LHCN-M2 (cell line): ENCODE measurements at regions not wholly inside any gene's neighbourhood (a gene's known extent, or its start where the extent isn't known, plus 50 kb on each side); places are given as distances from the start of the nearest gene placed in this dataset.

Experiments used
- DNase-seq: peaks from one replicate; pipeline ENCODE4 v3.0.0-alpha.2; 2012; ENCODE audit warnings: low read depth

- DNase-seq: no peak
Observed at GRCh38 chr20:60631585-60632287, 620.3 kb upstream of the CDH4 start.

DNA sequence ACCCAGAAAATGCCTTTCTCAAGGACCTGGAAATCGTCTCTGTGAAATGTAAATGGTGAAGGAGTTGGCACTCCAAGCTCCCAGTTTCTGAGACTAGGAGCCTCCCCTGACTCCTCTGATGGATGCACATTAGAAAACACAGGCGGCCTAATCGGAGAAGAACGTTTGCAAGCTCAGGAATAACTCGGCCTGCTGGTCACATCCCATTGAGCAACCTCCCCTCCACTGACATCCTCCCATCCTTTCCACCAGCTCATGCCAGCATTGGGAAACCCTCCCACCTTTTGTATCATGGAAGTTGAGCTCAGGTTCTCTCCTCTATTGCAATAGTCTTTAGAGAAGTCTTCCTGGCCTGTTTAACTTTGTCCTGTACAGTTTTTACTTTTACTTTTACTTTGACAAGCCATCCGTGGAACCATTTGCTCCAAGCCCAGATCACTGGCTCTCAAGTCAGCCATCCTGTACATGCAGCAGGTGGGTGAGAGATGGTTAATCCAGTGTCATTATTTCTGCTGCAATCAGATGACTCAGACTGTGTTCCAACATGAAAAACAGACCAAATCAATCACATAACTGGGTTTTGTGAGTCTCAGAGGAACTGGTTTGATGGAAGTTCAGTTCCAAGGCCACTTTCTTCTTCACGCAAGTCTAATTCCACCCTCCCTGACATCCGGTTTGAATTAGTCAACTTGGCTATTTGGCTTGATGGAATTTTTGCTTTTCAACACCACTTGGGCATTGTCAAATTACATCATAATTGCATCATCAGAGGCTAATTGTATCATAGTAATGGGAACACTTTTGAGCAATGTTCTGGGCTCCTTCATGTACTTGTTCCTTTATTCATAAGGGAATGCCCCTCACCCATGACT lies 619.4 kb upstream of the CDH4 start:
- DNase-seq: no peak

DNA sequence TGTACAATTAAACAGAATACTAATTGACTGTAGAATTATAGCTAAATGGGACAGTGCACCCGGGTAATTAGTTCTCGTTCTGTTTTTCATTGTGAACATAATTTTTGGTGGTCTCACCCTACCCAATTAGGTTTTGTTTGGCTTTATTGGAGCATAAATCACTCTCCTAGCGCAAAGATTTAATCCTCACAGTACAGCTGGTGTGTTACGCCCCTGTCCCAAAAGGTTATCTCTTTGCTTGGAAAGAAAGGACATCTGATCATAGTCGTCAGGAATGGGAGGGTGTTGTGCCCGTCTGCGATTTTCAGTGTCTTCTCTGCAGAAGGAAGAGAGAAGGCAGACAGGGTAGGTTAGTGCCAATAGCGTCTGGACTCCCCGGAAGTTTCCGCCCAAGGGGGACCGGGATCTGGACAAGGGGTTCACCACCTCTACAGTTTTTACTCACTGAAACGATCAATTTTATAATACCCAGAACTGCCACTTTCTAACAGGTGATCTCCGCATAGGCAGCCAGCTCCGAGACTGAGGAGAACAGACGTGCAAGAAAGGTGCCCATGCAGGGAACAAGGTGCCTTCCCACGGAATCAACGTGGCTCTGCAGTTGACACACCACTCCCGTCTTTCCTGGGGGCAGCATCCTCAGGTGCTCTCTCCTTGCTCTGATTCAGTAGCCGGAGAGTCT lies 617.4 kb upstream of the CDH4 start:
- no peak for DNase-seq

- no peak for DNase-seq
Observed at GRCh38 chr20:60636417-60636816, 615.6 kb upstream of the CDH4 start.

- DNase-seq: no peak
Observed at GRCh38 chr20:60637801-60638200, 614.3 kb upstream of the CDH4 start.

- DNase-seq: no peak
Observed at GRCh38 chr20:60638430-60639098, 613.5 kb upstream of the CDH4 start.

DNA sequence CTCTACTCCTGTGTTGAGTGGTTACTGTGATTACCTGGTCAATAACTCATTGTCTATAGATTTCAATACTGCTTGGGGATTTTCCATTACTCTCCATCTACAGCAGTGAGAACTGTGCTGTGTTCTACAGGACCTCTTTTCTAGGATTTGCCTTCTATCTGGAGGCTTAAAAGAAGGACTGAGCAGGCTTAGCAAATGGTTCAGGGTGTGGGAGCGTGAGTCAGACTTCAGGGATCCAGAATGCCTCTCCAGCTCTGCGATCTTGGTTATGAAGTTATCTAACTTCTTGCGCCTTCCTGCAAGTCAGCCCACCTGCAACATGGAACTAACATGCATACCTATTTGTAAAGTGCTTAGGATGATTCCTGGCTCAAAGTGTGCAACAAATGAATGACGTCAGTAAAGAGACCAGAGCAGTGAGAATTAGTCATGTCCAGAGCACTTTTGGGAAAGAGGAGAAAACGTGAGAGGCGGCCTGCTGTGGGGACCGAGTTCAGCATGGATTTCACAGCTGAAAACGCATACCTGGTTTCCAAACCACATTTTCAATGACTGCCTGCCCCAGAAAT lies 610.1 kb upstream of the CDH4 start:
- DNase-seq: no peak

DNA sequence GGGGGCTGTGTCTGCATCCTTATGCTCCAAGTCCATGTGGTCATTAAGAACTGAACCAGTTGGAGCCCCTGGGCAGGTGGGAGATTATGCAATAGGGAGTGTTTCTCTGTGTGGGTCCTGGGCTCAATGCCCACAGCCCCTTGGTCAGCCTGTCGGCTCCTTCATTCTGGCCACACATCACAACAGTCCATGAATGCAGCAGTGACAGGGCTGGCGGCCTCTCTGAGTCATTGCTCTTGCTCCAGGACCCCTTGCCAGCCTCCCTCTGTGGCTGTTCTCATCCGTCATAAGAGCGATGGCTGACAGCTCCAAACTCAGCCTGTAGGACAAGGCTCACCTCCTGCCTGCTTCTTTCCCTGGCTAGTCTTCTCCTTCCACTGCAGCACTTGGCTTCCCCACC lies 609.5 kb upstream of the CDH4 start:
- no peak for DNase-seq

DNA sequence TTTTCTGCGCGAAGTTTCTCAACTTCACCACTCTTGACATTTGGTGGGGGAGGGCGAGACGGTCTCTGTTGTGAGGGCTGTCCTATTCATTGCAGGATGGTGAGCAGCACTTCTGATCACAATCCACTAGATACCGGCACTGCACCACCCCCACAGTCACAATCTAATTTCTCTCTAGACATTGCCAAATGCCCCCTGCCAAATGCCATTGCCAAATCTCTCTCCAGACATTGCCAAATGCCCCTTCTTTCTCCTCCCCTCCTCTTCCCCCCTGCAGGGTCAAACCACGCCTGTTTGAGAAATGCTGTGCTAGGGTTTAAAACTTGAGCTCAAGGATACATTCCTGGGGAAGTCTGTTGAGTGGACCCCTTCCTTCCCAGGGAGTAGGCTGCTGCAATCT lies 603.5 kb upstream of the CDH4 start:
- no peak for DNase-seq

DNA sequence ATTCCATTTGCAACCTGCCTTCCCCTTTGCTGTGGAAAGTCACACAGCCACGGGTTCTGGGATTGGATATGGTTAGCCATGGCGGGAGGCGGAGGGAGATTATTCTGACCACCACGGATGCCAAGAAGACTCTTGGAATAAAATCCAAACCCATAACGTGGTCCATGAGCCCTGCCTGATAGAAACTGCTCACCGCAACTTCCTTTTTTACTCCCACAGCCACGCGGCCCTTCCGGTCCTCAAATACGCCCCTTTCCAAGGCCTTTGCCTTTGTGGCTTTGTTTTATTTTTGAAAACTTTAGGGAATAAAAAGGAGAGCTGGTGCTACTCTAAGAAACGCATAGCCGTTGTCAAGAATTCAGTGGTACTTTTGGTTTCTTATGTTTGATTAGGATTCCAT lies 602.5 kb upstream of the CDH4 start:
- no peak for DNase-seq

- DNase-seq: no peak
Observed at GRCh38 chr20:60650087-60650486, 602.0 kb upstream of the CDH4 start.

GRCh38 chr20:60652046-60652445 lies 600.0 kb upstream of the CDH4 start:
- no peak for DNase-seq

GRCh38 chr20:60652615-60653014 lies 599.4 kb upstream of the CDH4 start:
- DNase-seq: no peak

- DNase-seq: no peak
Observed at GRCh38 chr20:60653111-60653845, 598.8 kb upstream of the CDH4 start.

DNA sequence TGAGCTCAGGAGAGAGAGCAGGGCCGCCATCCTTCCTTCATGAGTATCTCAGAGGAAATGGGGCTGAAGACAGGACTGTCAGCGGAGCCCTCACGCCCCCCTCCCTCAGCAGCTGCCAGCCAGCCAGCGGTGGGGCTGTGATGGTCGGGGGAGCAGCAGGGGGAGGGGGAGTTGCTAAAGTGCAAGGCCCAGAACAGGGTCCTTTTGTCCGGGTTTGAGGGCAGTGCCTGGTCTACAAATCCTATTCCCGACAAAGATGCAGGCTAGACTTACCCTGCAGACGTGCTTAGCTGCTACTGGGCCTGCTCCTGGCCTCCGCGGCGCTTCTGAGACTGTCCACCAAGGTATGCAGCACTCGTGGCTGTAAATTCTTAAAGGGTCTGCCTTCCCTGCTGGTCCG lies 593.4 kb upstream of the CDH4 start:
- no peak for DNase-seq

DNA sequence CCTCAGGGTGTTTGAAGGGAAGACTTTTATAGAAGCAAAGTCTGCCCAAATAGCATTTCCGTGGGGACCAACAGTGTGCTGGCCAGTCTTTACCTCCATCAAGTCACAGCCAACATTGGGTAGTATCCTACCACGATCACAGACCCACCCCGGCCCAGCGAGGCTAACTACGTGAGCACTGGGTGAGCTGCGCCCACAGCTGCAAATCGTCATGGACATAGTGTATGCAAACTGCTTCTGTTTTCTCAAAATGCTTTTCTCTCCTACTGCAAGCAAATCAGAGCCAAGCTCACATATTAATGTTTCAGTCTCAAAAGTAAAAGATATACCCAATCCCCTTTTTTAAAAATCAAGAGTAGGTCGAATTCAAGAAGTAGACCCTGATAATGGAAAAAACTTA lies 592.8 kb upstream of the CDH4 start:
- no peak for DNase-seq

DNA sequence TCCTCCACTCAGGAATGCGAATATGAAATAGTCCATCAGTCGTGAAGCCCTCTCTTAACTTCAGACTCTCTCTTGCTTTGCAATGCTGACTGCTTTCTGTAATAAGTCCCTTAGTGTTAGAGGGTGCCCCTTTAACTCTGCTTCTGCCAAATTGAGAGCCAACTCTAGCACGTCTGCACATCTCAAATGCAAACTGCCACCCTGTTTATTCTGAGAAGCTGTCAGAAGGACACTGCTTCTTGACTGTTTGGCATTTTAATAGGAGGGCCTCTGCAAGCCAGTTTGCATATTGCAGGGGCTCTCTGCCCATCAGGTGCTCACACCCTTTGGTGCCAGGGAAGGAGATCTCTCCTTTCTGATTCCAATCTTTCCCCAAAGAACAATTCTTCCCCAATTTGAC lies 589.8 kb upstream of the CDH4 start:
- no peak for DNase-seq

DNA sequence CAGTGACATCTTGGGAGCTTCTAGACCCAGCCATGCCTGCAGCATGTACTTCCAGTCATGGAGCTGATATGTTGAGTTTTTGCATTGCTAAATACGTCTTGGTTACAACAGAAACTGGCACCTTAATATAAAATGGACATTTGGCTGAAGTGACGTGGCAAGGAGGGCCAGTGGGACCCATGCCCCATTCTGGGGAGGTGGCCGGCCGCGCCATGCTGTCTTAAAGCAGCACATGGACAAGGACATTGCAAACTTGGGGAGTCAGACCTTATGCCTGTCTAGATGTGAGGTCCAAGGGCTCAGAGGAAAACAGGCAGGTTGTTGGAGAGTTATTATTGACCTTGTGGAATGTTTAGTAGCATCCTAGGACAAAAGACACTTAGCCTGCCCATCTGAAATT lies 588.0 kb upstream of the CDH4 start:
- DNase-seq: no peak

- no peak for DNase-seq
Observed at GRCh38 chr20:60667641-60668040, 584.4 kb upstream of the CDH4 start.

DNA sequence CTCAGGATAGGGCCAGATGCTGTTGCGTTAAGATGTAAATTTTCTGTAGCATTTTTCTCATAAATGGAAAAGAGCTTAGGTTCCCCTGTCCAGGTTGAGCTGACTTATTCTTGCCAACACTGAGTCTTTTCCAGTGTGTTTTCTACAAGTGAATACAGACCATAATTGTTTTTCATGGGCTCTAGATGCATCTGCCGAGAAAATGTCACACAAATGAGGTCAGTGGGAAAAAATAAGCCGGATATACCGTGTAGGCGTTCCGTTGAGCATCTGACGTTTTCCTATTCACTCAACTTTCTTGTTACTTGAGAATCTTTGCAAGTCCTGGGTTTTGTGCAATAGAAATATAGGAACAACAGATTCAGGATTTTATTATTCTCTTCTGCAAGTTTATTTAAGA lies 582.9 kb upstream of the CDH4 start:
- no peak for DNase-seq

- no peak for DNase-seq
Observed at GRCh38 chr20:60676011-60676410, 576.0 kb upstream of the CDH4 start.
